GM18517 (cell line): ENCODE measurements at regions not wholly inside any gene's neighbourhood (a gene's known extent, or its start where the extent isn't known, plus 50 kb on each side); places are given as distances from the start of the nearest gene placed in this dataset.
"Not testable (repeated sequence)": the region's sequence is repeated elsewhere in the genome, so short reads cannot be mapped to it uniquely, and the experiment has no call there.

ENCODE experiments used
- ATAC-seq: cut with Tn5 transposase; IDR thresholded peaks from one replicate; pipeline ENCODE4 v1.9.1; 2021; ENCODE audit warnings: mild to moderate bottlenecking, moderate library complexity; ENCODE audit not compliant: unreplicated experiment

DNA sequence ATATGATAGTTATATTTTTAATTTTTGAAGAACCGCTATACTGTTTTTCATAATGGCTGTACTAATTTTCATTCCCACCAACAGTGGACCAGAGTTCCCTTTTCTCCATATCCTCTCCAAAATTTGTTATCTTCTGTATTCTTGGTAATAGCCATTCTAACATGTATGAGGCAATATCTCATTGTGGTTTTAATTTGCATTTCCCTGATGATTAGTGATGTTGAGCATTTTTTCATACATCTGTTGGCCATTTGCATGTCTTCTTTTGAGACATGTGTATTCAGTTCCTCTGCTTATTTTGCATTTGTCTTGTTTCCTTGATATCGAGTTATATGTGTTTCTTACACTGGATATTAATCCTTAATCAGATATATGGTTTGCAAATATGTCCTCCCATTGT lies 770.8 kb upstream of the MBL2 start:
- ATAC-seq = no peak

GRCh38 chr10:53537508-53537907 lies 764.9 kb upstream of the MBL2 start:
- ATAC-seq = no peak

DNA sequence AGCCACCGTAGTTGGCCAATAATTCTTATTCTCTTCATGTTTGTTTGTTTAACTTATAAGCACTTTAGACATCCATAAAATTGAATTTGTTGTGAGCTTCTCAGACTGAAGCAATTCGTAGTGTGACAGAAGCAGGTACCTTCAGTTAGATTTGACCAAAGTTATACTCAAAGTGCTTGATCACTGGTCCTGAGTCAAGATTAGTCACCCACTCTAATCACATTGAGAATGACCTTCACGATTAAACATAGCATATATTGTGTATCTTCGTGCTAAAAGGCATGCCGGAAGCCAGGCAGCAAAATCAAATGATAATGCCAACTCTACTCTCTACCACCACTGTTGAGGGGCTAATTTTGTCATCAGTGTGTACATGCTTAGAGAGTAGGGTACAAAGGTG lies 763.7 kb upstream of the MBL2 start:
- ATAC-seq = no peak

DNA sequence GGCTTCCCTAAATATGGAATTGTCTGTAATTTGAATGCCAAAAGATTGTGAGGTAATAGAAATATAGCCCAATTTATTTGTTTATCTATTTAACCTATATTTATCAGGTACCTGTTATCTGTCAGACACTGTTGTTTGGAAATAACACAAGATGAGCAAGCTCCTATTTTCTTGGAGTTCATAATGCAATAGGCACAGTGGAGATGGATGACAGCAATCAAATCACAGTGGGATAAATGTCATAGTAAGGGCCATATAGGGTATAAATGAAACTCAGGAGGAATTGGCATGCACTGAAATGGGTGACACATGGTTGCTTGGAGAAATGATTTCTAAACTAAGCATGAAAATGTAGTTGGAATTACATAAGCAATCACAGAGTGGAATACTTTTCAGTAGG lies 761.8 kb upstream of the MBL2 start:
- ATAC-seq = no peak

DNA sequence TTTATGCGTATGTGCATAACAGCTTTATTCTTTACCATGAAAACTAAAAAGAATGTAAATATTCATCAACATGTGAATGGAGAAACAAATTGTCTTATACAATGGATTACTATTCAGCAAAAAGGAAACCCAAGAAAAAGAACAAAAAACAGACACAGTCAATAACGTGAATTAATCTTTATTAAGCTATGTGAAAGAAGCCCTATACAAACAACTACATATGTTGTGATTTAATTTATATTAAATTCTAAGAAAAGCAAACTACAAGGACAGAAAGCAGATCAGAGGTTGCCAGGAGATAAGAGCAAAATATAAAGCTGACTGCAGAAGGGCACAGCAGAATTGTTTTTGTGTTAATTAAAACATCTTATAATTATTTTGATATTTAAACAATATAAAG lies 756.4 kb upstream of the MBL2 start:
- no peak for ATAC-seq

DNA sequence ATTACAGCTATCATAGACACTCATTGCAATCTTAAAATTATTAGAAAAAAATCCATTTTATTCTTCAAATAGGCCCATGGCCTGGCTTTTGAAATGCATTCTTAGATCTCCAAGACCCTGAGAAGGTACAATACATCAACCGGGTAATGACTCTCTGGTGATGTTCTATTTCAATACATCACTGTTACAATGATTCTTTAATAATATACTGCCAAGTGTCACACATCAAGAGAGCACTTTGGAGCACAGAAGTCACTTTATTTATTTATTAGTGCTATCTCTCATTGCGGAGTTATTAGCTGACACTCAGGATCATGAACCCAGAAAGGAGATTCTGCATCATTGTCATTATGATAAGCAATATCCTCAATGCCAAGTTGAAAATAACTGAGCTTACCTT lies 748.5 kb upstream of the MBL2 start:
- no peak for ATAC-seq

DNA sequence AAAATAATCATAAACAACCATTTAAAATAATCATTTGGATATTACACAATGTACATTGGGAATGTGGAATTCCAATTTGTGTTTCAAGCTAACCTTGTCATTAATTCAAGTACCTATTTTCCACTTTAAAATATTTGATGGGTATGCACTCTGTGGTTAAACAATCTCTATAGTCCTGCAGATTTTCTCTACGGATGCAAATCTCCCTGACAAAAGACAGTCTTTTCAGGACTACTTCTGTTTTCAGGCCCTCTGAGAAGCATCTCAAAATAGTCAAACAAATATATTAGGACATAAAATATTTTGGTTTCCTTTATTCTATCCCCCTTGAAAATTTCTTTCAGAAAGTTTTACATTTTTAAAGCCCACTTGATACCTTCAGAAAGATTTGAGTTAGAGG lies 735.6 kb upstream of the MBL2 start:
- ATAC-seq = no peak

DNA sequence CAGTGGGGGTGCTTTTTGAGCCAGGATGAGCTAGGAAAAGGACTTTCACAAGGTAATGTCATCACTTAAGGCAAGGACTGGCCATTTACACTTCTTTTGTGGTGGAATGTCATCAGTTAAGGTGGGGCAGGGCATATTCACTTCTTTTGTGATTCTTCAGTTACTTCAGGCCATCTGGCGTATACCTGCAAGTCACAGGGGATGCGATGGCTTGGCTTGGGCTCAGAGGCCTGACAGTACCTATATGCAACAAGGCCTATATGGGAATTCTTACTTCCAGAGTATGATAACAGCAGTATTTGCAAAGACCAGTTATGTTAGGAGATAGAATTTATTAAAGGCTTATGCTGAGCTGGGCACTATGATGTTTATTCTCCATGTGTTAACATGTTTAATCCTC lies 731.9 kb upstream of the MBL2 start:
- ATAC-seq = not testable (repeated sequence)

DNA sequence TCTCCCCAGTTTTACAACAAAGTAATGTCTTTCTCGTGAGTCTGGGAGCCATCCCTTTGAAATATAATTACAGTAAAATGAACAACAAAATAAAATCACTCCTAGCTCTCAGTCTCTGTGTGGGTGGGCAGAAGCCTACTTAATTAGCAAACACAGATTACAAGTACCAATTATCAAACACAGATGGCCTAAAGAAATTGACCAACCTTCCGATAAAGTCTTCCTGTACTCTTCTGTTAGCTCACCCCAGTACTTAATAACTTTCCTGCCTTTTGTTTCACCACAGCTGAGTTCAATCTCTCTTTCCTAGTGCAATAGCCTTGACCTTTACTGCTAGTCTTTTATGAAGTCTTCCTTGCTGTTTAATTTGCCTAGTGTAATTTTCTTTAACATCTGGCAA lies 719.2 kb upstream of the MBL2 start:
- no peak for ATAC-seq

- no peak for ATAC-seq
Measured at GRCh38 chr10:53490553-53490952, 718.0 kb upstream of the MBL2 start.

DNA sequence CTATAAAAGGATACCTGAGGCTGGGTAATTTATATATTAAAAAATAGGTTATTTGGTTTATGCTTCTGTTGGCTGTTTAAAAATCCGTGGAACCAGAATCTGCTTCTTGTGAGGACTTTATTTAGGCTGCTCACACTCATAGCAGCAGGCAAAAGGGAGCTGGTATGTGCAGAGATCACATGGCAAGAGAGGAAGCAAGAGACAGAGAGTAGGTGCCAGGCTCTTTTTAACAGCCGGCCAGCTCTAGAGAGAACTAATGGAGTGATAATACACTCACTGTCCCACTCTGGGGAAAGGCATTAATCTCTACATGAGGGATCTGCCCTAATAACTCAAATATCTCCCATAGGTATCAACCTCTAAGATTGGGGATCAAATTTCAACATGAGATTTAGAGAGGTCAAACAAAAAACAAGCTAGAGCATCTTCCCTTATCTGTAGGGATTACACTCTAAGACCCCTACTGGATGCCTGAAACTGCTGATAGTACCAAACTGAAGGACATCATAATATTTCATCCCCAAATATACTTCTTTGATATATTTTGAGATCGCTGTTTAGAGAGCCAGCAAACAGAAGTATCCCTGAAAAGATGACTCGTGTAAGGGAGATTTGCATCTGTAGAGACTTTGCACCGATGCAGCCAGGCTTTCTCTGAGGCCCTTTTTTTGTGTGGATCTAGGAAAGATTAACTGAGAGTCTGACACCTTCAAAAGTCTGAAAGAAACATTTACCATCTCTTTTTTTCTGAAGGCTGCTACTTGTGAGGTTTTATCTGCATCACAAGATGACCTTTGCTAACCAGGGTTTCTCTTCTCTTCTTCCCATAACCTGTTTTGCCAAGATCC lies 717.0 kb upstream of the MBL2 start:
- ATAC-seq = no peak

DNA sequence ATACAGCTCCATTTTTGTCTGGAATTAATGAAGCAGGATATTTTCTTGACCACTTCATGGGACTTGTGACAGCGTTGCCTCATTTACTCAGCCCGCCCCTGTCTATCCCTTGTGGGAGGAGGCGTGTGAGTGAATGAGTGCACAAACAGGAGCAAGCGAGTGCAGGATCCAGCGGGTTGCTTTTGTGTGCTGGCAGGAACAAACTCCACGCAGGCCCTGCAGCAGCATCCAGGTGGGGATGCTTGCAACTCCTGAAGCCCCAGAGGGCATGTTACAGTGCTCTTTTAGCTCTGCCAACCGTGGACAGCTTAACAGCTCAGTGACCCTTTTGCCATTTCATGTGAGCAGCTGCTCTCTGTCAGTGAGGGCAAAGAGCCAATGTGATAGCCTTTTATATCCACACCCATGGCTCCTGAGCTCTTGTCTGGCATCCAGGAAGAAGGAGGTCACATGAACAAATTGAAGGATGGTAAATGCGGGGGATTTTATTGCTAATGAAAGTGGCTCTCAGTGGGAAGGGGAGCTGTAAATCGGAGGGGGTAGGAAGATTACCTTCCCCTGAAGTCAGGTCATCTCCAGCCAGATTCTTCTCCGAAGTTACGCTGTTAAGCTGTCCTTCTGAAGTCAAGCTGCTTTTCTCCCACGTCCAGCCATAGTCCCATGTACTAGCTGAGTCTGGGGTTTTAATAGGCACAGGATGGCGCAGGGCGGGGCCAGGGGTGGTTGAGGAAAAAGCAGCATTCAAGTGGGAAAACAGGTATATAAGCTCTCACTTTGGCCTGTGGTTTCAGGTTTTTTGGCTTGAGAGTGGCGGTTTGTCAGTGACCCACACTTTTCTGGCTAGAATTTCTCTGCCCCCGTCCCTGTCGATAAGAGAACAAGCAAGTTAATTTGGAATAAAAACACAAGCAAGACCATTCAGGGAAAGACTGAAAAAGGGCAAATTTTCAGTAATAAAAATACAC lies 714.7 kb upstream of the MBL2 start:
- no peak for ATAC-seq

GRCh38 chr10:53485422-53485821 lies 712.8 kb upstream of the MBL2 start:
- ATAC-seq = not testable (repeated sequence)

GRCh38 chr10:53479365-53479764 lies 706.8 kb upstream of the MBL2 start:
- no peak for ATAC-seq

GRCh38 chr10:53477313-53477675 lies 704.7 kb upstream of the MBL2 start:
- no peak for ATAC-seq

- ATAC-seq = no peak
Measured at GRCh38 chr10:53476650-53477312, 704.2 kb upstream of the MBL2 start.

DNA sequence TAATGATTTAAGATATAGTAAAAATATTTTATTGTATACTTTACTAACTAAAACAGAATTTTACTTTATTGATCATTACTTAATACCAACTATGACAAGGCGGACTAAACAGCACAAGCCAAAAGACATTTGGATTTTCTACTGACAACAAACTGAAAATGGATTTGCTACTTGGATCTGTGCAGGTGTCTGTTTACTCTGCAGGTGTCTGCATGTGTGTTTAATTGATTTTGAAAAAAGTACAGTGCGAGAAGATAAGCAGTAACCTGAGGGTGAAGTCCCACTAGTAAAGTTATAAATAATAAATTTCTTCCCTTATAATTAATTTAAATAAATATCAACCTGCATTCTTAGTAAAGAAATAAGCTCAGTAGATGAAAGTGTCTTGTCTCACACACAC lies 696.8 kb upstream of the MBL2 start:
- no peak for ATAC-seq

- ATAC-seq = no peak
Measured at GRCh38 chr10:53463539-53463938, 691.0 kb upstream of the MBL2 start.

DNA sequence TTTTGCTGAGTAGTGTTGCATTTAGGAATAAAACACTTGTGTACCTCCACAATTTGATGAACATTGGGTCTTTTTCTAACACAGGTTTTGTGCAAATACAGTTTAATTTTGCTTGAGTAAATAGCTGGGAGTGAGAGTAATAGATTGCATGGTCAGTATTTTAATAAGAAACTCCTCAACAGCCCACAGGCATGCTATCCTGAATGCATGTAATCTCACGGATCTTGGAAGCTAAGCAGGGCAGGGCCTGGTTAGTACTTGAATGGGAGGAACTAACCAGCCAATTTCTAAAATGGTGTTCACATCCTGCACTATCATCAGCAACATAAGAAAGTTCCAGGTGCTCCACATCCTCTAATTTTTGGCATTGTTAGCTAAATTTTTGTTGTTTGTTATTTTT lies 685.4 kb upstream of the MBL2 start:
- ATAC-seq = no peak

GRCh38 chr10:53453196-53453595 lies 680.6 kb upstream of the MBL2 start:
- ATAC-seq = no peak

DNA sequence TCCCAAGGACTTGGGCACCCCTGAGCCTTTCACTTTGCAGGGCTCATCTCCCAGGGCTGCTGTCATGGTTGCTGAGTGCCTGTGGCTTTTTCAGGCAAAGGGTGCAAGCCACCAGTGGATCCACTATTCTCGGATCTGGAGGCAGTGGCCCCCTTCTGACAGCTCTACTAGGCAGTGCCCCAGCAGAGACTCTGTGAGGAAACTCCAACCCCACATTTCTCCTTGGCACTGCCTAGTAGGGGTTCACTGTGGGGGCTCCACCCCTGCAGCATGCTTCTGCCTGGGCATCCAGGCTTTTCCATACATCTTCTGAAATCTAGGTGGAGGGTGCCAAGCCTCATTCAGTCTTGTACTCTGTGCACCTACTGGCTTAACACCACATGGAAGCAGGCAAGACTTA lies 675.0 kb upstream of the MBL2 start:
- no peak for ATAC-seq

DNA sequence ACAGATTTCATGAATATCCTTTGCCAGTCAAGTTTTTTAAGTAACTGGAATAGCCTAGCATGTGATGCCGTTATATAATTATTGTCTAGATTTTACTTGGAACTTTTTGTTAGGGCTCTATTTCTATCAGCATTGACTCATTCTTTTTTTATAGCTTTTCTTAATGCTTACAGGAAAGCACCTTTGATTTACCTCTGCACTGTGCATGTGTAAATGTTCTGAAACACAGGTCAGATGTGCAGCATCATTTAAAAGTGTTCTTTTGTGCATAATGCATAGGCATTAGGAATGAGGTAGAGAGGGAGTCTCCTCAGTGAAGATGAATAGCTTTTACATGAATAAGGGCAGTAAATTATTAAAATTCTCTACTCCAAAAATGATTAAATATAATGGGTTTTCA lies 669.3 kb upstream of the MBL2 start:
- ATAC-seq = no peak
